ENCODE measurements at regions not wholly inside any gene's neighbourhood (a gene's known extent, or its start where the extent isn't known, plus 50 kb on each side); places are given as distances from the start of the nearest gene placed in this dataset.

- H3K27ac ChIP-seq (ENCODE audit: low read depth, low read length, severe bottlenecking): no peak overlapping the region
- H3K9me3 ChIP-seq (ENCODE audit: control insufficient read depth, low read length): no peaks in the 10 kb centered on the region
- no peaks in the 10 kb centered on the region for H3K36me3 ChIP-seq (ENCODE audit: control insufficient read depth, insufficient read depth, low read length)
- H3K4me3 ChIP-seq (ENCODE audit: extremely low read depth, insufficient read depth, low read length, poor library complexity, severe bottlenecking): no peak overlapping the region
- peaks cover 31% of the 10 kb centered on the region for H3K4me1 ChIP-seq (ENCODE audit: control insufficient read depth, insufficient read depth, low read length, poor library complexity, severe bottlenecking)
Measured at GRCh38 chr12:43098071-43098470, 453.9 kb downstream of the ADAMTS20 start.

- Histone ChIP-seq H3K27ac (ENCODE audit: low read depth, low read length, severe bottlenecking) (no peak overlapping the region), H3K9me3 (ENCODE audit: control insufficient read depth, low read length) (no peaks in the 10 kb centered on the region), H3K4me3 (ENCODE audit: extremely low read depth, insufficient read depth, low read length, poor library complexity, severe bottlenecking) (no peak overlapping the region), H3K36me3 (ENCODE audit: control insufficient read depth, insufficient read depth, low read length) (no peaks in the 10 kb centered on the region), H3K4me1 (ENCODE audit: control insufficient read depth, insufficient read depth, low read length, poor library complexity, severe bottlenecking) (peaks cover 27% of the 10 kb centered on the region)
- 80 to 86% methylated on average over 1 of the region's 1 CpG for WGBS, 2 experiments (ENCODE audit: insufficient coverage in 2 of 2)
Measured at GRCh38 chr12:43097471-43097870, 454.5 kb downstream of the ADAMTS20 start.

- no peak overlapping the region for H3K27ac ChIP-seq (ENCODE audit: low read depth, low read length, severe bottlenecking)
- no peaks in the 10 kb centered on the region for H3K9me3 ChIP-seq (ENCODE audit: control insufficient read depth, low read length)
- WGBS, 2 experiments (ENCODE audit: insufficient coverage in 2 of 2): 100% methylated on average over 3 of the region's 6 CpGs; no CpG with 5 or more reads in 1 of the 2 experiments
- no peak overlapping the region for H3K4me3 ChIP-seq (ENCODE audit: extremely low read depth, insufficient read depth, low read length, poor library complexity, severe bottlenecking)
- peaks cover 25% of the 10 kb centered on the region for H3K4me1 ChIP-seq (ENCODE audit: control insufficient read depth, insufficient read depth, low read length, poor library complexity, severe bottlenecking)
- H3K36me3 ChIP-seq (ENCODE audit: control insufficient read depth, insufficient read depth, low read length): no peaks in the 10 kb centered on the region
Measured at GRCh38 chr12:43095669-43096280, 456.2 kb downstream of the ADAMTS20 start.

GRCh38 chr12:43094886-43095575, 457.0 kb downstream of the ADAMTS20 start:
- 100% methylated on average over 2 of the region's 2 CpGs; no CpG with 5 or more reads in 1 of the 2 experiments for WGBS, 2 experiments (ENCODE audit: insufficient coverage in 2 of 2)
- Histone ChIP-seq H3K27ac (ENCODE audit: low read depth, low read length, severe bottlenecking) (no peak overlapping the region), H3K36me3 (ENCODE audit: control insufficient read depth, insufficient read depth, low read length) (no peaks in the 10 kb centered on the region), H3K9me3 (ENCODE audit: control insufficient read depth, low read length) (no peaks in the 10 kb centered on the region), H3K4me1 (ENCODE audit: control insufficient read depth, insufficient read depth, low read length, poor library complexity, severe bottlenecking) (peaks cover 25% of the 10 kb centered on the region), H3K4me3 (ENCODE audit: extremely low read depth, insufficient read depth, low read length, poor library complexity, severe bottlenecking) (no peak overlapping the region)

- peaks cover 6% of the 10 kb centered on the region for H3K9me3 ChIP-seq (ENCODE audit: control insufficient read depth, low read length)
- no peaks in the 10 kb centered on the region for H3K4me1 ChIP-seq (ENCODE audit: control insufficient read depth, insufficient read depth, low read length, poor library complexity, severe bottlenecking)
- no peak overlapping the region for H3K27ac ChIP-seq (ENCODE audit: low read depth, low read length, severe bottlenecking)
- H3K4me3 ChIP-seq (ENCODE audit: extremely low read depth, insufficient read depth, low read length, poor library complexity, severe bottlenecking): no peak overlapping the region
- 71 to 83% methylated on average over 1 of the region's 2 CpGs for WGBS, 2 experiments (ENCODE audit: insufficient coverage in 2 of 2)
- H3K36me3 ChIP-seq (ENCODE audit: control insufficient read depth, insufficient read depth, low read length): no peaks in the 10 kb centered on the region
Measured at GRCh38 chr12:43090981-43091380, 461.0 kb downstream of the ADAMTS20 start.

GRCh38 chr12:43087195-43088091, 464.6 kb downstream of the ADAMTS20 start:
- WGBS, 2 experiments (ENCODE audit: insufficient coverage in 2 of 2): 100% methylated on average over 1 of the region's 3 CpGs
- H3K4me1 ChIP-seq (ENCODE audit: control insufficient read depth, insufficient read depth, low read length, poor library complexity, severe bottlenecking): no peaks in the 10 kb centered on the region
- peaks cover 28% of the 10 kb centered on the region for H3K9me3 ChIP-seq (ENCODE audit: control insufficient read depth, low read length)
- H3K36me3 ChIP-seq (ENCODE audit: control insufficient read depth, insufficient read depth, low read length): no peaks in the 10 kb centered on the region
- no peak overlapping the region for H3K4me3 ChIP-seq (ENCODE audit: extremely low read depth, insufficient read depth, low read length, poor library complexity, severe bottlenecking)
- H3K27ac ChIP-seq (ENCODE audit: low read depth, low read length, severe bottlenecking): no peak overlapping the region

- Histone ChIP-seq H3K27ac (ENCODE audit: low read depth, low read length, severe bottlenecking) (no peak overlapping the region), H3K4me3 (ENCODE audit: extremely low read depth, insufficient read depth, low read length, poor library complexity, severe bottlenecking) (no peak overlapping the region), H3K36me3 (ENCODE audit: control insufficient read depth, insufficient read depth, low read length) (no peaks in the 10 kb centered on the region), H3K9me3 (ENCODE audit: control insufficient read depth, low read length) (peaks cover 7% of the 10 kb centered on the region), H3K4me1 (ENCODE audit: control insufficient read depth, insufficient read depth, low read length, poor library complexity, severe bottlenecking) (no peaks in the 10 kb centered on the region)
Measured at GRCh38 chr12:43079476-43079875, 472.5 kb downstream of the ADAMTS20 start.

GRCh38 chr12:43078976-43079375, 473.0 kb downstream of the ADAMTS20 start:
- no peak overlapping the region for H3K27ac ChIP-seq (ENCODE audit: low read depth, low read length, severe bottlenecking)
- peaks cover 4% of the 10 kb centered on the region for H3K9me3 ChIP-seq (ENCODE audit: control insufficient read depth, low read length)
- 100% methylated on average over 2 to 3 of the region's 3 CpGs for WGBS, 2 experiments (ENCODE audit: insufficient coverage in 2 of 2)
- H3K4me3 ChIP-seq (ENCODE audit: extremely low read depth, insufficient read depth, low read length, poor library complexity, severe bottlenecking): no peak overlapping the region
- no peaks in the 10 kb centered on the region for H3K4me1 ChIP-seq (ENCODE audit: control insufficient read depth, insufficient read depth, low read length, poor library complexity, severe bottlenecking)
- no peaks in the 10 kb centered on the region for H3K36me3 ChIP-seq (ENCODE audit: control insufficient read depth, insufficient read depth, low read length)

- no peaks in the 10 kb centered on the region for H3K36me3 ChIP-seq (ENCODE audit: control insufficient read depth, insufficient read depth, low read length)
- WGBS, 2 experiments (ENCODE audit: insufficient coverage in 2 of 2): 100% methylated on average over 1 of the region's 1 CpG
- H3K4me1 ChIP-seq (ENCODE audit: control insufficient read depth, insufficient read depth, low read length, poor library complexity, severe bottlenecking): no peaks in the 10 kb centered on the region
- H3K4me3 ChIP-seq (ENCODE audit: extremely low read depth, insufficient read depth, low read length, poor library complexity, severe bottlenecking): no peak overlapping the region
- no peaks in the 10 kb centered on the region for H3K9me3 ChIP-seq (ENCODE audit: control insufficient read depth, low read length)
- H3K27ac ChIP-seq (ENCODE audit: low read depth, low read length, severe bottlenecking): no peak overlapping the region
Measured at GRCh38 chr12:43072431-43072830, 479.6 kb downstream of the ADAMTS20 start.

- WGBS, 2 experiments (ENCODE audit: insufficient coverage in 2 of 2): 100% methylated on average over 3 to 4 of the region's 5 CpGs
- Histone ChIP-seq H3K9me3 (ENCODE audit: control insufficient read depth, low read length) (no peaks in the 10 kb centered on the region), H3K27ac (ENCODE audit: low read depth, low read length, severe bottlenecking) (no peak overlapping the region), H3K36me3 (ENCODE audit: control insufficient read depth, insufficient read depth, low read length) (no peaks in the 10 kb centered on the region), H3K4me3 (ENCODE audit: extremely low read depth, insufficient read depth, low read length, poor library complexity, severe bottlenecking) (no peak overlapping the region), H3K4me1 (ENCODE audit: control insufficient read depth, insufficient read depth, low read length, poor library complexity, severe bottlenecking) (no peaks in the 10 kb centered on the region)
Measured at GRCh38 chr12:43069768-43070221, 480.2 kb upstream of the PRICKLE1 start.

All from mesodermal cell (in vitro differentiated cells).